ENCODE measurements at regions not wholly inside any gene's neighbourhood (a gene's known extent, or its start where the extent isn't known, plus 50 kb on each side); places are given as distances from the start of the nearest gene placed in this dataset.

GRCh38 chr5:3221432-3221831 lies 374.2 kb upstream of the IRX1 start:
- DNase-seq (ENCODE audit: low read depth in 2 of 2) = no peak

- DNase-seq (ENCODE audit: low read depth in 2 of 2) = no peak
Measured at GRCh38 chr5:3220638-3221288, 374.9 kb upstream of the IRX1 start.

- no peak for DNase-seq (ENCODE audit: low read depth in 2 of 2)
Measured at GRCh38 chr5:3220201-3220600, 375.4 kb upstream of the IRX1 start.

- DNase-seq (ENCODE audit: low read depth in 2 of 2) = no peak
Measured at GRCh38 chr5:3218916-3219650, 376.5 kb upstream of the IRX1 start.

GRCh38 chr5:3217771-3218495 lies 377.7 kb upstream of the IRX1 start:
- DNase-seq (ENCODE audit: low read depth in 2 of 2) = no peak

GRCh38 chr5:3217114-3217513 lies 378.5 kb upstream of the IRX1 start:
- no peak for DNase-seq (ENCODE audit: low read depth in 2 of 2)

GRCh38 chr5:3216386-3216785 lies 379.2 kb upstream of the IRX1 start:
- no peak for DNase-seq (ENCODE audit: low read depth in 2 of 2)

- DNase-seq (ENCODE audit: low read depth in 2 of 2) = no peak
Measured at GRCh38 chr5:3214838-3215374, 380.7 kb upstream of the IRX1 start.

- no peak for DNase-seq (ENCODE audit: low read depth in 2 of 2)
Measured at GRCh38 chr5:3214396-3214795, 381.2 kb upstream of the IRX1 start.

- no peak for DNase-seq (ENCODE audit: low read depth in 2 of 2)
Measured at GRCh38 chr5:3212869-3213268, 382.8 kb upstream of the IRX1 start.

- no peak for DNase-seq (ENCODE audit: low read depth in 2 of 2)
Measured at GRCh38 chr5:3210531-3210930, 385.1 kb upstream of the IRX1 start.

- DNase-seq (ENCODE audit: low read depth in 2 of 2) = no peak
Measured at GRCh38 chr5:3209918-3210317, 385.7 kb upstream of the IRX1 start.

- DNase-seq (ENCODE audit: low read depth in 2 of 2) = no peak
Measured at GRCh38 chr5:3202570-3202969, 393.1 kb upstream of the IRX1 start.

GRCh38 chr5:3201941-3202340 lies 393.7 kb upstream of the IRX1 start:
- DNase-seq (ENCODE audit: low read depth in 2 of 2) = no peak

- no peak for DNase-seq (ENCODE audit: low read depth in 2 of 2)
Measured at GRCh38 chr5:3201121-3201520, 394.5 kb upstream of the IRX1 start.

GRCh38 chr5:3199962-3200755 lies 395.5 kb upstream of the IRX1 start:
- no peak for DNase-seq (ENCODE audit: low read depth in 2 of 2)

GRCh38 chr5:3198074-3198449 lies 397.6 kb upstream of the IRX1 start:
- DNase-seq (ENCODE audit: low read depth in 2 of 2) = no peak

- DNase-seq (ENCODE audit: low read depth in 2 of 2) = no peak
Measured at GRCh38 chr5:3197304-3198073, 398.1 kb upstream of the IRX1 start.

GRCh38 chr5:3195994-3196393 lies 399.6 kb upstream of the IRX1 start:
- DNase-seq (ENCODE audit: low read depth in 2 of 2) = no peak

GRCh38 chr5:3194684-3195083 lies 400.9 kb upstream of the IRX1 start:
- DNase-seq (ENCODE audit: low read depth in 2 of 2) = no peak

GRCh38 chr5:3194271-3194670 lies 401.4 kb upstream of the IRX1 start:
- no peak for DNase-seq (ENCODE audit: low read depth in 2 of 2)

Data from stimulated activated CD8-positive, alpha-beta memory T cell treated with anti-CD3 and anti-CD28 coated beads, Interleukin-15, amount 100 ng/mL, for 48 hours (primary cell).